ENCODE measurements at regions not wholly inside any gene's neighbourhood (a gene's known extent, or its start where the extent isn't known, plus 50 kb on each side); places are given as distances from the start of the nearest gene placed in this dataset.

DNA sequence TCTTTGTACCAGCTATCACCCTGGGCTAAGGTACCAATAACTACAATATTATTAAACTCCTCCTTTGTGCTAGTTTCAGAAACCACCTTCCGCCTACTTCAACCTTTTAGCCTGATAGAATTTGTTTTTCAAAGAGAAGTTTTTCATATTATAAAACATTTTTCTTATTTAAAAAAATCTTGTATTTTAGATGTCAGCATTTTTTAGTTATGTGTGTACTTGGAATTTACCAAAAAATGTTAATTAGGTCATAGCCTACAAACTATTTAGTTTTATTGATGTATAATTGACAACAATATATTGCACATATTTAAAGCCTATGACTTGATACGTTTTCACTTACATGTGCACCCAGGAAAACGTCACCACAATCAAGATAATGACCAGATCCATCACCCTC is 1097.6 kb downstream of the JRKL start:
- TF ChIP-seq, protein P1, sequence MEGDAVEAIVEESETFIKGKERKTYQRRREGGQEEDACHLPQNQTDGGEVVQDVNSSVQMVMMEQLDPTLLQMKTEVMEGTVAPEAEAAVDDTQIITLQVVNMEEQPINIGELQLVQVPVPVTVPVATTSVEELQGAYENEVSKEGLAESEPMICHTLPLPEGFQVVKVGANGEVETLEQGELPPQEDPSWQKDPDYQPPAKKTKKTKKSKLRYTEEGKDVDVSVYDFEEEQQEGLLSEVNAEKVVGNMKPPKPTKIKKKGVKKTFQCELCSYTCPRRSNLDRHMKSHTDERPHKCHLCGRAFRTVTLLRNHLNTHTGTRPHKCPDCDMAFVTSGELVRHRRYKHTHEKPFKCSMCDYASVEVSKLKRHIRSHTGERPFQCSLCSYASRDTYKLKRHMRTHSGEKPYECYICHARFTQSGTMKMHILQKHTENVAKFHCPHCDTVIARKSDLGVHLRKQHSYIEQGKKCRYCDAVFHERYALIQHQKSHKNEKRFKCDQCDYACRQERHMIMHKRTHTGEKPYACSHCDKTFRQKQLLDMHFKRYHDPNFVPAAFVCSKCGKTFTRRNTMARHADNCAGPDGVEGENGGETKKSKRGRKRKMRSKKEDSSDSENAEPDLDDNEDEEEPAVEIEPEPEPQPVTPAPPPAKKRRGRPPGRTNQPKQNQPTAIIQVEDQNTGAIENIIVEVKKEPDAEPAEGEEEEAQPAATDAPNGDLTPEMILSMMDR (IDR thresholded peaks at IDR 0.05), result no peak
- TF ChIP-seq POLR2A (IDR thresholded peaks at IDR 0.05), result no peak

Measured in esophagus squamous epithelium (tissue), 4 donors.